ENCODE measurements at regions not wholly inside any gene's neighbourhood (a gene's known extent, or its start where the extent isn't known, plus 50 kb on each side); places are given as distances from the start of the nearest gene placed in this dataset.
A peak's percentile ranks its signal among the peaks of the same experiment; 100 is the strongest.
"Not testable (repeated sequence)": the region's sequence is repeated elsewhere in the genome, so short reads cannot be mapped to it uniquely, and the experiment has no call there.

- Histone ChIP-seq H3K27me3 (replicated peaks; ENCODE audit: insufficient read depth, low read depth, low read length, poor library complexity) (no peaks in the 10 kb centered on the region), H3K27ac (ENCODE audit: low read depth, low read length, poor library complexity, severe bottlenecking) (no peak overlapping the region), H3K4me1 (ENCODE audit: insufficient read depth, low read length, poor library complexity, severe bottlenecking) (no peaks in the 10 kb centered on the region), H3K4me3 (ENCODE audit: low read depth, low read length, poor library complexity, severe bottlenecking) (no peak overlapping the region), H3K36me3 (ENCODE audit: insufficient read depth, low read length, poor library complexity, severe bottlenecking) (no peaks in the 10 kb centered on the region), H3K9me3 (ENCODE audit: low read depth, low read length, poor library complexity, severe bottlenecking) (no peaks in the 10 kb centered on the region)
- no TSS peak for BruUV-seq (replicated peaks)
- POLR2A ChIA-PET (ENCODE audit: low non-redundant PET) = interaction anchor here (0.6 kb wide), 1 partner anchor 126 kb away, joined by 3 read pairs; no protein-coding TSS in a partner anchor
- TF ChIP-seq, protein P1, sequence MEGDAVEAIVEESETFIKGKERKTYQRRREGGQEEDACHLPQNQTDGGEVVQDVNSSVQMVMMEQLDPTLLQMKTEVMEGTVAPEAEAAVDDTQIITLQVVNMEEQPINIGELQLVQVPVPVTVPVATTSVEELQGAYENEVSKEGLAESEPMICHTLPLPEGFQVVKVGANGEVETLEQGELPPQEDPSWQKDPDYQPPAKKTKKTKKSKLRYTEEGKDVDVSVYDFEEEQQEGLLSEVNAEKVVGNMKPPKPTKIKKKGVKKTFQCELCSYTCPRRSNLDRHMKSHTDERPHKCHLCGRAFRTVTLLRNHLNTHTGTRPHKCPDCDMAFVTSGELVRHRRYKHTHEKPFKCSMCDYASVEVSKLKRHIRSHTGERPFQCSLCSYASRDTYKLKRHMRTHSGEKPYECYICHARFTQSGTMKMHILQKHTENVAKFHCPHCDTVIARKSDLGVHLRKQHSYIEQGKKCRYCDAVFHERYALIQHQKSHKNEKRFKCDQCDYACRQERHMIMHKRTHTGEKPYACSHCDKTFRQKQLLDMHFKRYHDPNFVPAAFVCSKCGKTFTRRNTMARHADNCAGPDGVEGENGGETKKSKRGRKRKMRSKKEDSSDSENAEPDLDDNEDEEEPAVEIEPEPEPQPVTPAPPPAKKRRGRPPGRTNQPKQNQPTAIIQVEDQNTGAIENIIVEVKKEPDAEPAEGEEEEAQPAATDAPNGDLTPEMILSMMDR (conservative IDR thresholded peaks at IDR 0.05; ENCODE audit: low read depth, low read length) = peak; percentile 25; the same call in 1 of the 2 replicates
- no peak for TF ChIP-seq EZH2 (IDR thresholded peaks at IDR 0.05; ENCODE audit: borderline replicate concordance, low read depth, low read length, poor library complexity, severe bottlenecking)
- no peak for DNase-seq (ENCODE audit: low spot score)
- CTCF ChIA-PET = no interaction called here
- intact Hi-C loops (cut with micrococcal nuclease; ENCODE audit: unreplicated experiment) = no loop called here
Measured at GRCh38 chr2:180240774-180241173, 233.7 kb upstream of the CWC22 start.

DNA sequence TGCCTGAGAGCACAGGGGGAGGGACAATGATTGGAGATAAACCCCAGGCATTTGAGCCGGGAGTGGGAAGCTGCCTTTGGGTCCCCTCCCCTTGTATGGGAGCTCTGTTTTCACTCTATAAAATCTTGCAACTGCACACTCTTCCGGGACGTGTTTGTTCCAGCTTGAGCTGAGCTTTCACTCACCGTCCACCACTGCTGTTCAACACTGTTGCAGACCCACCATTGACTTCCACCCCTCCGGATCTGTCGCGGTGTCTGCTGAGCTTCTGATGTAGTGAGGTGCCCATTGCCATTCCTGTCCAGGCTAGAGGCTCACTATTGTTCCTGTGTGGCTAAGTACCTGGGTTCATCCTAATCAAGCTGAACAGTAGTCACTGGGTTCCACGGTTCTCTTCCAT lies 231.6 kb upstream of the CWC22 start:
- TF ChIP-seq, protein P1 (conservative IDR thresholded peaks at IDR 0.05; ENCODE audit: low read depth, low read length) = no peak
- no peak for TF ChIP-seq EZH2 (IDR thresholded peaks at IDR 0.05; ENCODE audit: borderline replicate concordance, low read depth, low read length, poor library complexity, severe bottlenecking)
- Histone ChIP-seq H3K4me3 (ENCODE audit: low read depth, low read length, poor library complexity, severe bottlenecking) (no peak overlapping the region), H3K27me3 (replicated peaks; ENCODE audit: insufficient read depth, low read depth, low read length, poor library complexity) (no peaks in the 10 kb centered on the region), H3K4me1 (ENCODE audit: insufficient read depth, low read length, poor library complexity, severe bottlenecking) (no peaks in the 10 kb centered on the region), H3K36me3 (ENCODE audit: insufficient read depth, low read length, poor library complexity, severe bottlenecking) (no peaks in the 10 kb centered on the region), H3K9me3 (ENCODE audit: low read depth, low read length, poor library complexity, severe bottlenecking) (no peaks in the 10 kb centered on the region), H3K27ac (ENCODE audit: low read depth, low read length, poor library complexity, severe bottlenecking) (no peak overlapping the region)
- CTCF ChIA-PET = no interaction called here
- BruUV-seq (replicated peaks) = no TSS peak
- POLR2A ChIA-PET (ENCODE audit: low non-redundant PET) = no interaction called here
- intact Hi-C loops (cut with micrococcal nuclease; ENCODE audit: unreplicated experiment) = no loop called here
- no peak for DNase-seq (ENCODE audit: low spot score)

DNA sequence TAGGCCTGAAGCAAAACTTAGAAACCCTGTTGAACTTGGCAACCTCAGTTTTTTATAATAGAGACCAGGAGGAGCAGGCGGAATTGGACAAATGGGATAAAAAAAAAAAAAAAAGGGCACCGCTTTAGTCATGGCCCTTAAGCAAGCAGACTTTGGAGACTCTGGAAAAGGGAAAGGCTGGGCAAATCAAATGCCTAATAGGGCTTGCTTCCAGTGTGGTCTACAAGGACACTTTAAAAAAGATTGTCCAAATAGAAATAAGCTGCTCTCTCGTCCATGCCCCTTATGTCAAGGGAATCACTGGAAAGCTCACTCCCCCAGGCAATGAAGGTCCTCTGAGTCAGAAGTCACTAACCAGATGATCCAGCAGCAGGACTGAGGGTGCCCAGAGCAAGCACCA lies 229.0 kb upstream of the CWC22 start:
- H3K36me3 ChIP-seq (ENCODE audit: insufficient read depth, low read length, poor library complexity, severe bottlenecking); intact Hi-C loops (cut with micrococcal nuclease; ENCODE audit: unreplicated experiment); POLR2A ChIA-PET (ENCODE audit: low non-redundant PET); H3K27me3 ChIP-seq (replicated peaks; ENCODE audit: insufficient read depth, low read depth, low read length, poor library complexity); H3K9me3 ChIP-seq (ENCODE audit: low read depth, low read length, poor library complexity, severe bottlenecking); H3K4me1 ChIP-seq (ENCODE audit: insufficient read depth, low read length, poor library complexity, severe bottlenecking); CTCF ChIA-PET; H3K4me3 ChIP-seq (ENCODE audit: low read depth, low read length, poor library complexity, severe bottlenecking); DNase-seq (ENCODE audit: low spot score); BruUV-seq (replicated peaks); H3K27ac ChIP-seq (ENCODE audit: low read depth, low read length, poor library complexity, severe bottlenecking): not testable (repeated sequence)

- H3K27me3 ChIP-seq (replicated peaks; ENCODE audit: insufficient read depth, low read depth, low read length, poor library complexity); POLR2A ChIA-PET (ENCODE audit: low non-redundant PET); BruUV-seq (replicated peaks); DNase-seq (ENCODE audit: low spot score); intact Hi-C loops (cut with micrococcal nuclease; ENCODE audit: unreplicated experiment); CTCF ChIA-PET; H3K9me3 ChIP-seq (ENCODE audit: low read depth, low read length, poor library complexity, severe bottlenecking); H3K4me3 ChIP-seq (ENCODE audit: low read depth, low read length, poor library complexity, severe bottlenecking); H3K27ac ChIP-seq (ENCODE audit: low read depth, low read length, poor library complexity, severe bottlenecking); H3K4me1 ChIP-seq (ENCODE audit: insufficient read depth, low read length, poor library complexity, severe bottlenecking); H3K36me3 ChIP-seq (ENCODE audit: insufficient read depth, low read length, poor library complexity, severe bottlenecking): not testable (repeated sequence)
Measured at GRCh38 chr2:180235506-180235905, 228.4 kb upstream of the CWC22 start.

- intact Hi-C loops (cut with micrococcal nuclease; ENCODE audit: unreplicated experiment) = not testable (repeated sequence)
Measured at GRCh38 chr2:180234991-180235390, 227.9 kb upstream of the CWC22 start.

More at GRCh38 chr2:180234991-180235390, 227.9 kb upstream of the CWC22 start:
- H3K36me3 ChIP-seq (ENCODE audit: insufficient read depth, low read length, poor library complexity, severe bottlenecking); H3K4me3 ChIP-seq (ENCODE audit: low read depth, low read length, poor library complexity, severe bottlenecking); H3K9me3 ChIP-seq (ENCODE audit: low read depth, low read length, poor library complexity, severe bottlenecking); BruUV-seq (replicated peaks); CTCF ChIA-PET; POLR2A ChIA-PET (ENCODE audit: low non-redundant PET); H3K4me1 ChIP-seq (ENCODE audit: insufficient read depth, low read length, poor library complexity, severe bottlenecking); H3K27ac ChIP-seq (ENCODE audit: low read depth, low read length, poor library complexity, severe bottlenecking); H3K27me3 ChIP-seq (replicated peaks; ENCODE audit: insufficient read depth, low read depth, low read length, poor library complexity); DNase-seq (ENCODE audit: low spot score): not testable (repeated sequence)

Data from A673 (cell line).